ENCODE measurements at regions not wholly inside any gene's neighbourhood (a gene's known extent, or its start where the extent isn't known, plus 50 kb on each side); places are given as distances from the start of the nearest gene placed in this dataset.

DNA sequence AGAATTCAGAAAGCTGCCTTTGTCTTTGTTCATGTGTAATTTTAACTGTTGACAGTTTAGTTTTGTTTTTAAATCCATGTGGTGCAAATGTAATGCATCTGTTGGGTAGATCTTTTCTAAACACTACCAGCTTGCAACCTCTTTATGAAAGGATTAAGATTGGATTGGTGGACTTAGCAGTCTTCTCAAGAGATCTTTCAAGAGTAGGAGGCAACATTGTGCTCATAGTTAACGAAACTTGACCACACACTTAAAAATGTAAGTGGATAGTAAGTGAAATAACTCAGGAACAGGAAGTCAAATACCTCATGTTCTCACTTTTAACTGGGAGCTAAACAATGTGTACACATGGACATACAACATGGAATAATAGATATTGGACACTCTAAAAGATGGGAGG, 579.0 kb downstream of the RIT2 start:
- TF ChIP-seq YY1 (IDR thresholded peaks at IDR 0.05; ENCODE audit: insufficient read depth, insufficient read length): no peak
- TF ChIP-seq ZNF274 (IDR thresholded peaks at IDR 0.05; ENCODE audit: low read depth, low read length): no peak
- TF ChIP-seq SUZ12 (IDR thresholded peaks at IDR 0.05; ENCODE audit: extremely low read depth, insufficient read depth, insufficient read length): no peak

All from NT2/D1 (cell line).